NB4 (cell line): ENCODE measurements at regions not wholly inside any gene's neighbourhood (a gene's known extent, or its start where the extent isn't known, plus 50 kb on each side); places are given as distances from the start of the nearest gene placed in this dataset.

Source experiments
- DNase-seq: peaks from one replicate; pipeline ENCODE4 v3.0.0; 2010; ENCODE audit warnings: low read depth
- H3K4me3 ChIP-seq: one replicate; pipeline ENCODE4 v1.5.1; 2011; ENCODE audit warnings: mild to moderate bottlenecking, low read depth, low read length, moderate library complexity
- MYC ChIP-seq: IDR thresholded peaks from 2 replicates; pipeline ENCODE4 v1.6.1; 2011; ENCODE audit warnings: low read depth, low read length
- POLR2A ChIP-seq: IDR thresholded peaks from 2 replicates; pipeline ENCODE4 v1.6.1; 2011; ENCODE audit warnings: mild to moderate bottlenecking; ENCODE audit not compliant: insufficient read length; ENCODE audit errors: extremely low read depth
- TF ChIP-seq, protein P1 (sequence below): IDR thresholded peaks from 2 replicates; pipeline ENCODE4 v1.6.1; 2011; ENCODE audit warnings: low read depth, low read length
- TF ChIP-seq, protein P2 (sequence below): IDR thresholded peaks from one replicate; pipeline ENCODE4 v1.5.1; 2012; ENCODE audit warnings: low read depth, low read length

DNA sequence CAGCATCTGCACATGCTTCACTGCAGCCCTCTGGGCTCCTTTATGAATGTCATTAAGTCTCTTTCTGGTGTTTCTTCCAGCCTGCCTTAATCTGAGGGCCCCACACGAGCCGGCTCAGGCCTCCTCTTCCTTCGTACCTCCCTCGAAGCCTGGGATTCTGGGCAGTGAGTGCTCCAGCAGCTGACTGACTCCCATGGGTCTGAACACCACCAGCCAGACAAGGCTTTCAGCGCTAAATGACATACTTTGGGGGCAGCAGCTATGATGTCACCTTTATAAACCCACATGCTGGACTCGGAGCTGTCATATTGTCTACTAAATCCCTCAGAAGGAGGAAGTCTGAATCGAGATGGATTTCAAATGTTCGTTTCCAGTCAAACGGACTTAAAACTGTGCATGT, 127.1 kb downstream of the TRIM29 start:
- TF ChIP-seq MYC, result no peak
- TF ChIP-seq, protein P1, sequence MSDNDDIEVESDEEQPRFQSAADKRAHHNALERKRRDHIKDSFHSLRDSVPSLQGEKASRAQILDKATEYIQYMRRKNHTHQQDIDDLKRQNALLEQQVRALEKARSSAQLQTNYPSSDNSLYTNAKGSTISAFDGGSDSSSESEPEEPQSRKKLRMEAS, result no peak
- TF ChIP-seq, protein P2, sequence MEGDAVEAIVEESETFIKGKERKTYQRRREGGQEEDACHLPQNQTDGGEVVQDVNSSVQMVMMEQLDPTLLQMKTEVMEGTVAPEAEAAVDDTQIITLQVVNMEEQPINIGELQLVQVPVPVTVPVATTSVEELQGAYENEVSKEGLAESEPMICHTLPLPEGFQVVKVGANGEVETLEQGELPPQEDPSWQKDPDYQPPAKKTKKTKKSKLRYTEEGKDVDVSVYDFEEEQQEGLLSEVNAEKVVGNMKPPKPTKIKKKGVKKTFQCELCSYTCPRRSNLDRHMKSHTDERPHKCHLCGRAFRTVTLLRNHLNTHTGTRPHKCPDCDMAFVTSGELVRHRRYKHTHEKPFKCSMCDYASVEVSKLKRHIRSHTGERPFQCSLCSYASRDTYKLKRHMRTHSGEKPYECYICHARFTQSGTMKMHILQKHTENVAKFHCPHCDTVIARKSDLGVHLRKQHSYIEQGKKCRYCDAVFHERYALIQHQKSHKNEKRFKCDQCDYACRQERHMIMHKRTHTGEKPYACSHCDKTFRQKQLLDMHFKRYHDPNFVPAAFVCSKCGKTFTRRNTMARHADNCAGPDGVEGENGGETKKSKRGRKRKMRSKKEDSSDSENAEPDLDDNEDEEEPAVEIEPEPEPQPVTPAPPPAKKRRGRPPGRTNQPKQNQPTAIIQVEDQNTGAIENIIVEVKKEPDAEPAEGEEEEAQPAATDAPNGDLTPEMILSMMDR, result no peak
- TF ChIP-seq POLR2A, result no peak
- H3K4me3 ChIP-seq, result no peak overlapping the region
- no peak for DNase-seq

DNA sequence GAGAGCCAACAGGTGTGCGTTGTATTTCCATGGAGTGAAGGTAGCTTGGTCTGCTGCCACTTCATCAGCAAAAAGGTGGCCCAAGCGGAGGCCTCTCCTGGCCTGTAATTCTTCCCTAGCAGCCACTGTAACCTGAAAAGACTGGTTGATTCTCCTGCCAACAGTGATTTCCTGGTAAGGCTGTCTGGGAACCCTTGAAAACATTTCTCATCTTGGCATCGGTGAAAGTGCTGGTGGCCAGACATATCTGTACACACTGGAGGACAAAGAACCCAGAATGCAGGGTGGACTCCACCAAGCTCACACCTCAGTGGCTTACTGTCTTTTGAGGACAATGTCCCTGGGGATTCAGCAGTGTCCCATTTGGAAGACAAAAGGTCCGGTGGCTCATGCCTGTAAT, 128.0 kb downstream of the TRIM29 start:
- no peak overlapping the region for H3K4me3 ChIP-seq
- TF ChIP-seq MYC, result no peak
- TF ChIP-seq, protein P2, result no peak
- TF ChIP-seq, protein P1, result no peak
- no peak for TF ChIP-seq POLR2A
- DNase-seq, result no peak

DNA sequence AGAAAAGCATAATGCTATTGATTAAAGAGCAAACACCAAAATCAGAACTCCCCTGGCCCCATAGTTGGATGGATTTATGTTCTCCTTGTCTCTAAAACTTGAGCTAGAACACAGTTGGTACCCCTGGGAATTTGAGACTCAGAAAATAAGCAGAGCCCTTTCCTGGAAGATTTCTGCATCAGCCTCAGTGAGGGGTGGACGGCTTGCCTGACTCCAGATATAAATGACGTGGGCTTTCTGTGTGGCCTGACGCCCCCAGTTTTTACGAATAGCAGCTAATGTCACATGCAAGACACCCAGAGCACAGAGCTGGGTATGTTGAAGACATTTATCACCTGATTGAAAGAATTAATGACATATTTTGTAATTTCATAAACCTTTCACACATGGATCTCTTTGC, 130.8 kb downstream of the TRIM29 start:
- DNase-seq, result no peak
- TF ChIP-seq POLR2A, result no peak
- H3K4me3 ChIP-seq, result no peak overlapping the region

DNA sequence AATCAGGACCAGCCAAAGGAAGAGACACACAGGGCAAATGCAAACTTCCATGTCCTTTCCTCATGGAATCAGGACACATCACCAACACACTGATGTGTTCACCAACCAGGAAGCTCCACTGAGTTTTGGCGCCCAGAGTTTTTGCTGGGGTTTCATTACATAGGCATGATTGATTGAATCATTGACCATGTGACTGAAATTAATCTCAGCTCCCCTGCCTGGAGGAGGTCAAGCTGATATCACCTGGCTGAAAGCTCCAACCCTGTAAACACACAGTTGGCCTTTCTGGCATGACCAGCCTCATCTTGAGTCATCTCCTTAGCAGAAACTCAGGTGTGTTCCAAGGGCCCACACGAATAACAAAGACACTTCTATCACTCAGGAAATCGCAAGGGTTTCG, 133.2 kb downstream of the TRIM29 start:
- no peak for DNase-seq
- H3K4me3 ChIP-seq, result no peak overlapping the region
- TF ChIP-seq, protein P2, result no peak
- TF ChIP-seq POLR2A, result no peak
- TF ChIP-seq, protein P1, result no peak
- no peak for TF ChIP-seq MYC

DNA sequence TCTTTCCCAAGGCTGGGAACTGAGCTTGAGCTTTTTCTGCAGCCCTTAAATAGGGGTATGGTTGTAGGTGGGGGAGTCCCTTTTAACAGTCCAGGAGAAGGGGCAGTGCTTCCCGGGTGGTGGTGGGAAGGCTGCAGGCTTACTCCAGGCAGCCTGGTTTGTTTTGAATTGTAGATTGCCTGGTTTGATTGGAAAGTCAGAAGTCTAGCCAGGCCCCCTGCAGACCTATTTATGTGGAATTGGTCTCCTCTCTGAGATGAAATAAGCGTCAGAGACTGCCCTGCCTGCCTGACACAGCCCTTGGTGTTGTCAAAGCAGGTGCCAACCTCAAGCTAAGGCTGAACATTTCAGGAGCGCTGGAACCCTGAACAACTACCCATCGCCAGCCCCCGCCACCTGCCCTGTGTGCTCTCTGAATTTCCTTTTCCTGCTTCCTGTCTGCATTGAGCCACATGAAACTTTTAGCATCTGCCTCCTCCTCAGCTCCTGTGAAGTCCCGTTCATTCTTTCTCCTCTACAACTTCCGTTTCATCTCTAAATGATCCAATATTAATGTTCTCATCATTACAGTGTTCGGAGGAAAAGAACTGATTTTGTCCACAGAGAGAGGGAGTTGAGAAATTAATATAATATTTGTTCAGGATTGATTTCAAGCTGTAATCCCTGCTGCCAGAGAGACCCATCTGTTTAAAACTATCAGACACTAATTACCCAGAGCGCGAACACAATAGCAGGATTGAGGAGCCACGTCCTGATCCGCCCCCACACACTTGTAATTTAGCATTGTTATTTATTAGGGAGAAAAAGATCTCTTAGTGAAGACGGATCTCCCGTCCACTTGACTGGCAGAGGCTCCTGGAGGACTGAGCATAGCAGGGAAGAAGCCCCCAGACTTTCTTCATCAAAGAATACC, 136.5 kb downstream of the TRIM29 start:
- TF ChIP-seq, protein P1, result no peak
- TF ChIP-seq MYC (no peak), POLR2A (no peak)
- TF ChIP-seq, protein P2, result no peak
- DNase-seq, result no peak
- no peak overlapping the region for H3K4me3 ChIP-seq

DNA sequence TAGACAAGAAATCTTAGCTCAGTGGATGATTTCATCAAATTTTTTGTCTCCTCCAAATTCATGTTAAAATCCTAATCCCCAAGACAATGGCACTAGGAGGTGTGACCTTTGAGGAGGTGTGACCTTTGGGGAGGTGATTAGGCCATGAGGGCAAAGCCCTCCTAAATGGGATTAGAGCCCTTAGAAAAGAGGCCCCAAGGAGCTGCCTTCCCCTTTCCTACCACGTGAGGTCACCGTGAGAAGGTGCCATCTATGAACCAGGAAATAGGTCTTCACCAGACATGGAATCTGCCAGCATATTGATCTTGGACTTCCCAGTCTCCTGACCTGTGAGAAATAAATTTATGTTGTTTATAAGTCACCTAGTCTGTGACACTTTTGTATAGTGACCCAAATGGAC, 138.7 kb downstream of the TRIM29 start:
- TF ChIP-seq, protein P1, result no peak
- TF ChIP-seq, protein P2, result peak; percentile 43
- TF ChIP-seq POLR2A, result no peak
- no peak for TF ChIP-seq MYC
- H3K4me3 ChIP-seq, result no peak overlapping the region
- DNase-seq, result peak; percentile 20
